HepG2 (cell line): ENCODE measurements at regions not wholly inside any gene's neighbourhood (a gene's known extent, or its start where the extent isn't known, plus 50 kb on each side); places are given as distances from the start of the nearest gene placed in this dataset.
A peak's percentile ranks its signal among the peaks of the same experiment; 100 is the strongest.

ENCODE experiments used
- ATAC-seq: fragments of 200-7000 bp; cut with Tn5 transposase; 3 replicates; pipeline ENCODE4 v1.9.1; 2020; ENCODE audit warnings: mild to moderate bottlenecking, moderate library complexity
- BruUV-seq: library from RNA; stranded (reverse); fragments of 400-500 nt; replicated peaks from 2 replicates; lab custom pipeline; 2021; lab: Mats Ljungman, UMichigan
- CTCF ChIA-PET: fragments of 300-600 bp; formaldehyde crosslinking; extraction: SDS; loops from one replicate; lab custom pipeline; 2021; ENCODE audit warnings: low total read pairs, inconsistent platforms, low intra/inter-chr PET ratio; lab: Yijun Ruan, JAX
- POLR2A ChIA-PET: fragments of 350-600 bp; sonication (Branson Sonifier 250); formaldehyde crosslinking; loops from one replicate; lab custom pipeline; 2020; ENCODE audit warnings: antibody characterized with exemption, inconsistent platforms; lab: Yijun Ruan, JAX
- DNase-seq: peaks from one replicate; pipeline ENCODE4 v3.0.0-alpha.2; 2015; ENCODE audit warnings: low spot score
- FAIRE-seq: peaks from 3 replicates; lab custom pipeline; 2011; peaks lifted over from hg19 to GRCh38; lab: Jason Lieb, UNC
- H2AFZ ChIP-seq: one replicate; pipeline ENCODE4 v1.6.1; 2011; ENCODE audit warnings: low read length, inconsistent platforms
- H3K27ac ChIP-seq: fragments of 300-600 bp; 3 replicates; pipeline ENCODE4 v1.8.0; 2011; ENCODE audit warnings: mixed run types, mild to moderate bottlenecking, mixed read lengths, low read length, inconsistent platforms; ENCODE audit not compliant: insufficient read depth; ENCODE audit errors: extremely low read length
- H3K27me3 ChIP-seq, 2 experiments: fragments of 200-600 bp in 1 of 2; 2 replicates in 1 of 2; 3 replicates in 1 of 2; pipeline versions ENCODE4 v1.6.0 to v1.8.0; 2011; ENCODE audit warnings: low read length in 2 of 2, mild to moderate bottlenecking in 2 of 2, moderate library complexity in 2 of 2, inconsistent platforms in 1 of 2; ENCODE audit not compliant: insufficient read depth in 2 of 2, control insufficient read depth in 1 of 2
- H3K36me3 ChIP-seq, 2 experiments: fragments of 200-600 bp in 1 of 2; replicated peaks in 1 of 2; 2 replicates in 1 of 2; 3 replicates in 1 of 2; pipeline versions ENCODE4 v1.5.1 to v1.8.0; 2011; ENCODE audit warnings: low read length in 2 of 2, inconsistent platforms in 1 of 2; ENCODE audit not compliant: insufficient read depth in 2 of 2, control insufficient read depth in 1 of 2
- H3K4me1 ChIP-seq: 2 replicates; pipeline ENCODE4 v1.5.1; 2012; ENCODE audit warnings: low read length, inconsistent platforms; ENCODE audit not compliant: insufficient read depth
- H3K4me2 ChIP-seq: 2 replicates; pipeline ENCODE4 v1.6.0; 2011; ENCODE audit warnings: low read depth, low read length, inconsistent platforms
- H3K4me3 ChIP-seq, 3 experiments: fragments of 200-600 bp in 1 of 3; sonication (generic), shearing (Covaris generic) in 1 of 3; replicated peaks in 1 of 3; 2 replicates each; pipeline ENCODE4 v1.5.1; 2011 to 2016; ENCODE audit warnings: low read length in 3 of 3, inconsistent platforms in 2 of 3, low read depth in 2 of 3, mild to moderate bottlenecking in 2 of 3, control low read depth in 1 of 3, mixed read lengths in 1 of 3; ENCODE audit not compliant: insufficient read depth in 1 of 3
- H3K79me2 ChIP-seq: one replicate; pipeline ENCODE4 v1.6.1; 2011; ENCODE audit warnings: low read length, inconsistent platforms; ENCODE audit not compliant: insufficient read depth
- H3K9ac ChIP-seq: 2 replicates; pipeline ENCODE4 v1.6.0; 2011; ENCODE audit warnings: mild to moderate bottlenecking, low read depth, low read length, inconsistent platforms; ENCODE audit not compliant: insufficient read depth
- H3K9me3 ChIP-seq: 2 replicates; pipeline ENCODE4 v1.5.1; 2012; ENCODE audit warnings: mild to moderate bottlenecking, low read length
- H4K20me1 ChIP-seq: 2 replicates; pipeline ENCODE4 v1.6.0; 2011; ENCODE audit warnings: inconsistent platforms, mild to moderate bottlenecking, low read length, moderate library complexity; ENCODE audit not compliant: insufficient read depth
- ATM ChIP-seq: fragments of 450-650 bp; IDR thresholded peaks from 2 replicates; pipeline ENCODE4 v1.7.1; 2017; ENCODE audit warnings: mild to moderate bottlenecking, borderline replicate concordance
- BHLHE40 ChIP-seq: IDR thresholded peaks from 2 replicates; pipeline ENCODE4 v1.6.1; 2011; ENCODE audit warnings: low read length, improper control_type of control experiment
- KDM3A ChIP-seq: IDR thresholded peaks from 2 replicates; pipeline ENCODE4 v1.6.1; 2018; ENCODE audit warnings: low read depth, missing compliant biosample characterization
- KDM4B ChIP-seq: sonication (generic); formaldehyde crosslinking; IDR thresholded peaks from 2 replicates; pipeline ENCODE4 v1.4.0; 2020; ENCODE audit warnings: missing genetic modification reagents
- MAFK ChIP-seq, 2 experiments: IDR thresholded peaks in 1 of 2; conservative IDR thresholded peaks in 1 of 2; 2 replicates each; pipeline ENCODE4 v1.6.1; 2011; ENCODE audit warnings: improper control_type of control experiment in 2 of 2, low read length in 2 of 2
- MYPOP ChIP-seq: sonication (generic); formaldehyde crosslinking; IDR thresholded peaks from 2 replicates; pipeline ENCODE4 v1.8.1; 2023; ENCODE audit warnings: mild to moderate bottlenecking, moderate library complexity, missing genetic modification reagents
- TIGD3 ChIP-seq: sonication (generic); formaldehyde crosslinking; IDR thresholded peaks from 2 replicates; pipeline ENCODE4 v1.5.1; 2020; ENCODE audit warnings: mild to moderate bottlenecking, missing genetic modification reagents, borderline replicate concordance
- XBP1 ChIP-seq: sonication (generic); formaldehyde crosslinking; IDR thresholded peaks from 2 replicates; pipeline ENCODE4 v1.5.0; 2020; ENCODE audit warnings: missing genetic modification reagents
- ZBTB14 ChIP-seq: sonication (generic); formaldehyde crosslinking; IDR thresholded peaks from 2 replicates; pipeline ENCODE4 v1.4.0; 2020; ENCODE audit warnings: missing genetic modification reagents
- ZBTB2 ChIP-seq: sonication (generic); formaldehyde crosslinking; IDR thresholded peaks from 2 replicates; pipeline ENCODE4 v1.8.0; 2022; ENCODE audit warnings: low read depth, missing genetic modification reagents
- ZNF512 ChIP-seq: sonication (generic); formaldehyde crosslinking; IDR thresholded peaks from 2 replicates; pipeline ENCODE4 v1.4.0; 2020; ENCODE audit warnings: mild to moderate bottlenecking, missing genetic modification reagents
- ZNF552 ChIP-seq: sonication (generic); formaldehyde crosslinking; IDR thresholded peaks from 2 replicates; pipeline ENCODE4 v1.9.0; 2022; ENCODE audit warnings: missing genetic modification reagents, mild to moderate bottlenecking, borderline replicate concordance
- ZNF772 ChIP-seq: sonication (generic); formaldehyde crosslinking; IDR thresholded peaks from 2 replicates; pipeline ENCODE4 v1.5.0; 2020; ENCODE audit warnings: mild to moderate bottlenecking, missing genetic modification reagents
- WGBS: methylation state at CpG from one replicate; pipeline ENCODE4 v1.1.6; 2017; ENCODE audit warnings: low lambda C conversion rate; 5-methylcytosine and 5-hydroxymethylcytosine counted together
- in situ Hi-C: cut with HindIII; loops from 2 replicates; pipeline ENCODE4 v1.10.0; 2017; ENCODE audit warnings: low pct_unique_long_range_greater_than_20kb; ENCODE audit not compliant: extremely low pct_ligation_motif_present
- intact Hi-C: fragments of 100-400 bp; cut with micrococcal nuclease; formaldehyde crosslinking; loops from one replicate; pipeline ENCODE4 v1.10.0; 2022; ENCODE audit not compliant: unreplicated experiment

GRCh38 chr3:170765419-170766078 is 104.4 kb downstream of the RPL22L1 start (continued):
- peak in 1 of 2 experiments; percentile 19; a peak in 1 of 4 replicates for TF ChIP-seq MAFK (conservative IDR thresholded peaks at IDR 0.05 in 1 of 2, IDR thresholded peaks at IDR 0.05 in 1 of 2; ENCODE audit: low read length in 2 of 2)
- TF ChIP-seq, all 625 proteins: peak for 105

- ATAC-seq (no peak), FAIRE-seq (no peak), DNase-seq (no peak)
- CTCF ChIA-PET = no interaction called here
- intact Hi-C loops (no loop called here), in situ Hi-C loops (no loop called here)
- Histone ChIP-seq H3K4me3 (no peak overlapping the region), H3K79me2 (no peaks in the 10 kb centered on the region), H3K9me3 (no peaks in the 10 kb centered on the region), H3K36me3 (no peaks in the 10 kb centered on the region), H3K4me1 (peaks cover 51% of the 10 kb centered on the region), H3K9ac (no peak overlapping the region), H2AFZ (no peak overlapping the region), H3K4me2 (no peak overlapping the region), H3K27me3 (no peaks in the 10 kb centered on the region), H3K27ac (no peak overlapping the region), H4K20me1 (no peaks in the 10 kb centered on the region)
- WGBS = 62% methylated on average over 1 of the region's 1 CpG
- BruUV-seq = no TSS peak
- POLR2A ChIA-PET = no interaction called here
- TF ChIP-seq ZBTB2 (CRISPR knock-in tag) (no peak), MYPOP (CRISPR knock-in tag) (no peak), ZNF552 (CRISPR knock-in tag) (no peak), KDM4B (CRISPR knock-in tag) (no peak), ZNF512 (CRISPR knock-in tag) (no peak), ATM (no peak), BHLHE40 (no peak), XBP1 (CRISPR knock-in tag) (no peak), ZBTB14 (CRISPR knock-in tag) (no peak), ZNF772 (CRISPR knock-in tag) (no peak), TIGD3 (CRISPR knock-in tag) (no peak), KDM3A (no peak)
These were observed 106.0 kb downstream of the RPL22L1 start for GRCh38 chr3:170764017-170764416.
